ENCODE measurements at regions not wholly inside any gene's neighbourhood (a gene's known extent, or its start where the extent isn't known, plus 50 kb on each side); places are given as distances from the start of the nearest gene placed in this dataset.

DNA sequence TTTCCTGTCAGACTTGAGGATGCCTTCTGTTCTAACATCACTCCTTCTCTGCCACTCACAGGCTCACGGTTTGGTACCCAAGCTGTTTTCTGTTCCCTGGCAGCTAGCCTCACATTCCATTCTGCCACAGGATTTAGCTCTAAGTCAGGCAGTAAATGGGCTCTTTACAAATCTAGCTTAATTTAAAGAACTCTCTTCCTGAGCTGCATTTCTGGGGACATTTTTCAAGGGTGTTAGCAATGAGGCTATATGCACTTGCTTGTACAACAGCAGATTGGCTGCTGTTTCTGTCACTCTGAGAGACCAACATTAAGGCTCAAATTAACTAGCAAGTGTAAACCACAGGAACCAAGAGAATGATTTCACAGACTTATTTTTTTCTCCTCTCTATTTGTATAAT lies 337.8 kb upstream of the NOCT start:
- no peak for TF ChIP-seq EZH2phosphoT487 (IDR thresholded peaks at IDR 0.05; ENCODE audit: insufficient read depth, low read depth)
- no peak for TF ChIP-seq EZH2 (IDR thresholded peaks at IDR 0.05; ENCODE audit: insufficient read depth, poor library complexity, severe bottlenecking)

All from GM23248 (cell line).